GM12875 (cell line): ENCODE measurements at regions not wholly inside any gene's neighbourhood (a gene's known extent, or its start where the extent isn't known, plus 50 kb on each side); places are given as distances from the start of the nearest gene placed in this dataset.

Source experiments
- H3K4me3 ChIP-seq: one replicate; pipeline ENCODE4 v1.5.1; 2011; ENCODE audit warnings: low read depth, low read length, control low read depth
- CTCF ChIP-seq: IDR thresholded peaks from 2 replicates; pipeline ENCODE4 v1.5.1; 2011; ENCODE audit warnings: low read depth, mild to moderate bottlenecking, control low read depth, inconsistent platforms, low read length, moderate library complexity, borderline replicate concordance; ENCODE audit not compliant: insufficient read depth

- no peak overlapping the region for H3K4me3 ChIP-seq
- no peak for TF ChIP-seq CTCF
Measured at GRCh38 chr4:138449938-138450337, 207.8 kb upstream of the SLC7A11 start.

- TF ChIP-seq CTCF, result no peak
- no peak overlapping the region for H3K4me3 ChIP-seq
Measured at GRCh38 chr4:138448169-138448568, 206.0 kb upstream of the SLC7A11 start.

GRCh38 chr4:138446456-138446855 is 204.3 kb upstream of the SLC7A11 start:
- H3K4me3 ChIP-seq, result no peak overlapping the region
- TF ChIP-seq CTCF, result no peak

GRCh38 chr4:138445098-138445497 is 202.9 kb upstream of the SLC7A11 start:
- TF ChIP-seq CTCF, result no peak
- no peak overlapping the region for H3K4me3 ChIP-seq

GRCh38 chr4:138444260-138444659 is 202.1 kb upstream of the SLC7A11 start:
- no peak overlapping the region for H3K4me3 ChIP-seq
- no peak for TF ChIP-seq CTCF

- no peak for TF ChIP-seq CTCF
Measured at GRCh38 chr4:138439143-138439581, 197.0 kb upstream of the SLC7A11 start.

GRCh38 chr4:138438608-138439007 is 196.5 kb upstream of the SLC7A11 start:
- no peak for TF ChIP-seq CTCF
- no peak overlapping the region for H3K4me3 ChIP-seq

More at GRCh38 chr4:138439143-138439581, 197.0 kb upstream of the SLC7A11 start:
- H3K4me3 ChIP-seq, result no peak overlapping the region
